Pulmonary artery endothelial cell (primary cell): ENCODE measurements at regions not wholly inside any gene's neighbourhood (a gene's known extent, or its start where the extent isn't known, plus 50 kb on each side); places are given as distances from the start of the nearest gene placed in this dataset.
"Not testable (repeated sequence)": the region's sequence is repeated elsewhere in the genome, so short reads cannot be mapped to it uniquely, and the experiment has no call there.

Experiments used
- DNase-seq: peaks from one replicate; pipeline ENCODE4 v3.0.0-alpha.2; 2011; ENCODE audit warnings: low read depth, low spot score

DNA sequence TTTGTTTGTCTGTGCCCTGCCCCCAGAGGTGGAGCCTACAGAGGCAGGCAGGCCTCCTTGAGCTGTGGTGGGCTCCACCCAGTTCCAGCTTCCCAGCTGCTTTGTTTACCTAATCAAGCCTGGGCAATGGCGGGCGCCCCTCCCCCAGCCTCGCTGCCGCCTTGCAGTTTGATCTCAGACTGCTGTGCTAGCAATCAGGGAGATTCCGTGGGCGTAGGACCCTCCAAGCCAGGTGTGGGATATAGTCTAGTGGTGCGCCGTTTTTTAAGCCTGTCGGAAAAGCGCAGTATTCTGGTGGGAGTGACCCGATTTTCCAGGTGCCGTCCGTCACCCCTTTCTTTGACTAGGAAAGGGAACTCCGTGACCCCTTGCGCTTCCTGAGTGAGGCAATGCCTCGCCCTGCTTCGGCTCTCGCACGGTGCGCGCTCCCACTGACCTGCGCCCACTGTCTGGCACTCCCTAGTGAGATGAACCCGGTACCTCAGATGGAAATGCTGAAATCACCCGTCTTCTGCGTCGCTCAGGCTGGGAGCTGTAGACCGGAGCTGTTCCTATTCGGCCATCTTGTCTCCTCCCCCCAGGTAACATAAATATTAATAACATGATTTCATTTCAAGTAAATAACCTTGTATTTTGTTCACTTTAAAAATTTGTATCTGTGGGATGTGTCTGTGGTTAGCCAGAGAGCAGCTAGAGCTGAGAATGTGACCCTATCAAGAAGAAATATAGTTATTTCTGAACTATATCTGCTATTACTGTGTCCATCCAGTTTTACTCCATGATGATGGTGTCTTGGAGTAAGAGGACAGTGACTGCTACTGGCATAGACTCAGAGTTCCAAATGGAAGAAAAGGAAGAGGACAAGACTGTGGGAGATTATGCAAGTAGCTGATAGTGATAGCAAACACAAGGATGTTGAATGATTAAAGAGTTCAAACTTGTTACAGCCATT, 305.1 kb upstream of the TCF4 start:
- DNase-seq, result not testable (repeated sequence)

DNA sequence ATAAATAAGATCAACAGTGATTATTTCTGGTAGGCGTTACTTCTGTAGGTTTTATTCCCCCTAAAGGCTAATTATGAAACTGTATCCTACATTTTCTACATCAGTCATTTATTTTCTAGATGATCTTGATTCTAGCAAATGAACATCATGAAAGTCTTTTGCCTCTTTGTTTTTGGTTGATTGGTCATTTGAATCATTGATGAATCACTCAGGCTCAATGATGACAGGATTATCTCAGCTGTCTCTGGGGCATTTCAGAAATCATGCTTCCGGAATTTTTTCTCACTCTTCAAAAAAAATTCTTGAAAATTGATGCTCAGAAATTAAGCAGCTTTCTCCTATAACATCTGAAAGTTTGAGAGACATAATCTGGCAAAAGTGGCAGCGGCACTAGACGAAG, 298.9 kb upstream of the TCF4 start:
- DNase-seq, result no peak

DNA sequence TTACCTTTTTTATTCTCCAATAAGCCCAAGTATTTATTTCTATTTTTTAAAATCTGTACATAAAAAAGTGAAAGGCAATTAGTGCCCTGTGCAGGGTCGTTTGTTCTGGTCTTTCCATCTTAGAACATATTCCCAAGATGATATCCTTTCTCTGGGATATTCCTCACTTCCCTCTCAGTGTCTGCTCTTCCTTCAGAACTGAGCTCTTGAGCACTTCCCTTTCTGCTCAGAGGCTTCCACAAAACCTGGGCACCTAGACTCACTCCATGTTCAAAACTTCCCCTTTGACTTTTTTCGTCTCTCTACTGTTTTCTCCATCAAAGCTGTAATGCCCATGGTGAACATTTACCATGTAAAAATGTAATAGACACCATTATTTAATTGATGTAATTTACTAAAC, 296.5 kb upstream of the TCF4 start:
- DNase-seq, result no peak

DNA sequence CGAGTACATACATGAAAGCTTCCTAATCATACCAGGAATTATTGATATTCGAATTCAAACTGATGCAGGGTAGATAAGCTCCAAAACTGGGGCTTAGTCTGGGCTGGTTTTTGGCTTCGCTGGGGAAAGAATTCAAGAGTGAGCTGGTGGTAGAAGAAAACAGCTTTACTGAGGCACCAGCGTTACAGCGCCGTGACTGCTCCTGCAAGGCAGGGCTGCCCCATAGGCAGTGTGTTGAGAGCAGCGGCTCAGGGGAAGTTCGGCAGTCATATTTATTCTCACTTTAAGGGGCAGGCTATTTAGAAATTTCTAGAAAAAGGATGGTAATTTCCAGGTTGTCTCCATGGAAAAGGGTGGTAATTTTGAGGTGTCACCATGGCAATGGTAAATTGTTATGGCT, 292.6 kb upstream of the TCF4 start:
- no peak for DNase-seq

DNA sequence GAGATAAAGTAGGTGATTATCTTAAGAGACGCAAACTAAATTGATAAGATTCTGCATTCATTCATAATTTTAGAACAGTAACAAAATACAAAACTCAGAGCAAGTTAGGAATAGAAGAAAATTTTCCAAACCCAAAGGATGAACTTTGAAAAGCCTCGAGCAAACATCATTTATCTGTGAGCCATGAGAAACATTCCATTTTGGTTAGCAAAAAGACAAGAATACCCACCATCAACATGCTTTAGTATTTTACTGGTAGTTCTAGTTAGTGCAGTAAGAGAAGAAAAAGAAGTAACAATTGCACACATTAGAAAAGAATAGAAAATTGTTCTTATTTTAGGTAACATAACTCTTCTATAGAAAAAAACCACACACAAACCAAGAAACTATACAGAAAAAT, 291.3 kb upstream of the TCF4 start:
- no peak for DNase-seq

DNA sequence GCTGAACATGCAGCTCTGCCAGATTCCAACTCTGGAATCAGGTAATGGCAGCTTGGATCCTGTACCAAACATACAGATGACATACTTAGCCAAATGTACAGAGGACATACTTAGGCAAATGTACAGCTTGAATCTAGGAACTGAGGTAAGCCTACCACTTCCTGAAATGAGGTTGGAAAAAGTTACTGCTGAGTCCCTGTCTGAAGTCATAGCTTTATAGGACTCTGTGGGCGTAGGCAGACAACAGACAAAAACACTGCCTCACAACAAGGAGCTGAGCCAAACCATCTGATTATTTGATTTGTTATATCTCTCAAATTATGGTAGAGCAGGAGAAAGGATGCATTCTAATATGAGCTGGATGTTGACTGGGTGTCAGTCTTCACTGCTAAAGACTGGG, 290.2 kb upstream of the TCF4 start:
- no peak for DNase-seq

DNA sequence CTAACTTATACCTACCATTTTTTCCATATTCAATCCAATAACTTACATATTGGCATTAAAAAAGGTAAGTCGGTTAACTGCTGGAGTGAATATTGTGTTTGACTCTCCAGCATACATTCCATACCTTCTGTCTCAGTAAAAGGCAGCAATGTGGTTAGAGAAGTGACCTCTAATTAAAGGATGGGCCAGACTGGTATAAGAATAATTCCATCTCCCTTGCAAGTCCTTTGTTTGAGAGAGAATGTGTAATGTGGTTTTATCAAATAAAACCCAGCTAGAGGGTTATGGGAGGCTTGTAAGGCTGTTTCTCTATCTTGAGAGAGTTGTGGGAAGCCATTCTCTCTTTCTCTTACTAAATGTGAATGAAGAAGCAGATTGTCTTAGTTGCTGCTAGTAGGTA, 289.3 kb upstream of the TCF4 start:
- DNase-seq, result no peak

DNA sequence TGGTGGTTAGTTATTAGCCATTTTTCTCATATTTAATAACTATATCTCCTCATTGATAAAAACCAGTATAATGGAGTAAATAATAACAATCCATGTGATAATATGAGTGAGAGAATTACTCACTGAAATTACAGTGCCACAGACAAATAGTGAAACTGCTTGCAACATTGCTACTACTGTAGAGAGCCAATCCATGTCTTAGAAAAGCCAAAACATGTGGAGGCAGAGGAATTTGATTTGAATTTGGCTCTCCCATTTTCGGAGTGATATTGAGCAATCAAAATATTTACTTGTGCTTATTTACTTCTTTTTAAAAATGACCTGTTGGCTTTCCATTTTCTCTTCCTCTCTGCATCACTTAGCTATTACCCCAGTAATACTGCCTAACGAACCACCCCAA, 288.3 kb upstream of the TCF4 start:
- no peak for DNase-seq

DNA sequence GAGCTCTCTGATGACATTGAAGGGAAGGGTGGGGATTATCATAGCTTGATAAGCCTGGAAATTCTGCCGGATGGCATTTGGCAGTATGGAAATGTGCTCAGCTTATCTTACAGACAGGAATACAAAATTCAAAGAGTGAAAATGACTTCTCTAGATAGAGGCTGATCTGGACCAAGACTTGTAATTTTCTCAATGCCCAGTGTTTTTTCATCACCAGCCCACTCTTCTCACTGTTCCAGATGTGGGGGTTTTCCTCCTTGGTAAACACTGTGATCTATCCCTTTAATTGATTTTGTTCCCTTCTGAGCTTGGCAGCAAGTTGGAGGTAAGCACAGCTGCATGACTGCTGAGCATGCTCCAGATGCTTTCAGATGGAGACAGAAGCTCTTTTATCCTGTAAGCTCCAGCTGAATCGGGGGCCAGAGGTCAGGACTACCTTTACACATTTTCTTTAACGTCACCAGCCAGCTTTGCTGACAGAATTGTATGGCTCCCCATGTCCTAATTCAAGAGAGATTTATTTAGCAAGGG, 287.4 kb upstream of the TCF4 start:
- no peak for DNase-seq

DNA sequence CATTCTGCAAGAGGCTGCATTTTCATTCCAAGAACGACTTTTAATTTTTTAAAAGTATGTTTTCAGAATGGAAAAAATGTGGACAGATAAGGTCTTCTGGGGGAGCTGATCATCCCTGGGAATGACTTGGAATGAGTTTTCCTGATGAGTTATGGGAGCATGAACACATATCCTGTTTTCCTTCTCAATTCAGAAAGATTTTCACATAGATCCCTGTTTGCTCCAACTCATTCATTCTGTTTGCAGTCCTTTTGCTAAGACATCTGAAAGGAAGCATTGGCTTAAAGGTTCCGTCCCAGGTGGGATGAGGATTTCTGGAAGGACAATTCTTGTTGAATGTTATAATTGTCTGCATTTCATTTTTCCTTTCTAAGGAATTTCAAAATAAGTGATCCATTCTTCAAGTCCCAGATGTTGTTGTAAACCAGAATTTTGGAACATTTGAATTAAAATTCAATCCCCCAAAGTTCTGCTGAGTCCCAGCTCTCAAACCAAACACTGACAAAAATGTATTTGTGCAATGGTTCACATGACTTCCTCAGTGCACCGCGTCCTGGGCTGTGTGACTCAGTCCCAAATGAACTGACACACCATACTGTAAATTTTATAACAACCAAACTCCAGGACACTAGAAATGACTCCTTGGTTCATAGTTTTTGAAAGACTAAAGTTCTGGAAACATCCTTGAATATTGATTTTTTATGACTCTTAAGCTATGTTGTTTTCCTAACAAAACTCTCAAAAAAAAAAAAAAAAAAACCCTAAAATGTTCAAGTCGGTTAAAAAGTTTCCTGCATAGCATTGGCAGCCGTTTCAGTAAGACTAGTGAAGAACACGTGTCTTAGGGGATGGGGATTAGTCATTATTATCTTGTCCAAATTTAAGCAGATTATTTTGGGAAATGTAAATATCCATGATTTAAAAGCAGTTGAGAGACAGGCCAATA, 281.8 kb upstream of the TCF4 start:
- DNase-seq, result no peak

DNA sequence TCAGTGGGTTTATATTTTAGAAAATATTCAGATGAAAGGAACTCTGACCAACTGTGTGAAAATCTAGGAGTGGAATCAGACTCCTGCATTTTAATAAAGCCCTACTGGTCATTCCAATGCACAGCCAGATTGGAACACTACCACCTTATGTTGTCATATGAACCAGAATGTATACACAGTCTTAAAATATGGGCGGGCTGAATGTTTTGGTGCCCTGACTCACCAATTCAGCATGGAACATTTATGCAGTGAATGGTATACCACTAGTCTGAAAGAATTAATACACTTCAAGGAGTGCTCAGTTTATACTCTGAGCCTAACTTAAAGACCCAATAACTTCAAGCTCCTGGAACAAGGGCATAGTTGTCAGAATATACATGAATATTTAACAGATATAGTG, 280.9 kb upstream of the TCF4 start:
- DNase-seq, result no peak

DNA sequence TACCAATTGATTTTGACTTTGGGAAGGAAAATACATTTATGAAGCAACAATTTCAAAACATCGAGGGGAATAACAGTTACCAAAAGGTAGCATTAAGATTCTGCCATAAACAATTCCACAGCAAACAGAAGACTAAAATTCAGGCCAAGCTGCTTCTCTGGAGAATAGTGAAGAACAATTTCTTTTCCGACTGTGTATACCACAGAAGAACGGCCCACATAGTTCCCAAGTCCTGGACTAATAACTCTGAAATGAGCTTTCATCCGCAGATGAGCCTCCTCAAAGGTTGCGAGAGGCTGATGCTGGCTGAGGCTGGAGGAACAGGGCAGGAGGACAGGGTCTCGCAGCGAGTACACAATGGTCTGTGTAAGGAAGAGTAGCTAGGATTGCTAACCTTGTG, 278.9 kb upstream of the TCF4 start:
- DNase-seq, result no peak

DNA sequence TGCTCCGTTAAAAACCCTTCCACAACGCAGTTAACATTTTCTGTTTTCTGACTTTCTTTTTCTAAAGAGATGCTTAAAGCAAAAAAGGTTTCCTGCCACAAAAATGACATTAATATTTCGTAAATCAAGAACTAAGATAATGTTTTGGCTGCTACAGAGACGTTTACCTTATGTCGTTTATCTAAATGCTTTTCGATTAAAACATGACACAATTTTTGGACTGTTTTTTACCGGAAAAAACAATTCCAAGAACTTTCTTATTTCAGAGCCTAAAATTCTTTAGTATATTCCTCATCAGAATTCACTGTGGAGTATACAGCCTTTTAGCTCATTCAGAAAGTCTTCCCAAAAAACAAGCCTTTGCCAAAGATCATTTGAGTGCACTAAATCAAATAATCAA, 278.0 kb upstream of the TCF4 start:
- DNase-seq, result no peak

DNA sequence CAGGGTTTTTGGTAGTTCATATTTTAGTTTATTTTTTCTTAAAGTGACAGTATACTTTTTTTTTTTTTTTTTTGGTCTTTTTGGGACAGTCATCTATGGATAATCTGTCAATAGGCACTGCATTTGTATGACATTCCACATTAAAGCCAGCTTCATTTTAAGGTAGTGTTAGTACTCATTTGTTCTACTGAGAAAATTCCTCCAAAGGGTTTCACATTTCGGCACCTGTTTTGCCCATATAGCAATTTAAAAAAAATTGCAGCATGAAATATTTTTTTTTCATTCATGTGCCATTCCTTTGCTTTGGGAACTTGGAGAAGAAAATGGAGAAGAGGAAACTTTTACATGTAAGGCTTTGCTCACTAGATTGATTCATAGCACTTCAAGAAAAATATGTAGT, 276.3 kb upstream of the TCF4 start:
- DNase-seq, result no peak

DNA sequence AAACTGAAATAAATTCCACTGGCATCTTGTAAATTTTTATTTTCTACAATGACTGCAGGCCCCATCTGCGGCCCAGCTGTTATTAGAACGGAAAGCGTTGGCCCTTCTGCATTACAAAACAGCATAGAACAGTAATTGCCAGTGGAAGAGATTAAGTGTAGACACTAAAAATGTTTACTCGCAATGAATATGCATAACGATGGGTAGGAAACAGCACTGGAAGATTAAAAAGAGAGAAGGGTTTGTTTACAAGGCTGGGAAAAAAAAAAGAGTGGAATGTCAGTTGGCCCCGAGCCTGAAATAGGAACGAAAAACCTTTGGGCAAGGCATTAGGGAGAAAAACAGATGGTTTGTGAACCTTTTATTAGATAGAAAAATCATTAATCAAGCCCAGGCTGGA, 275.9 kb upstream of the TCF4 start:
- DNase-seq, result no peak

DNA sequence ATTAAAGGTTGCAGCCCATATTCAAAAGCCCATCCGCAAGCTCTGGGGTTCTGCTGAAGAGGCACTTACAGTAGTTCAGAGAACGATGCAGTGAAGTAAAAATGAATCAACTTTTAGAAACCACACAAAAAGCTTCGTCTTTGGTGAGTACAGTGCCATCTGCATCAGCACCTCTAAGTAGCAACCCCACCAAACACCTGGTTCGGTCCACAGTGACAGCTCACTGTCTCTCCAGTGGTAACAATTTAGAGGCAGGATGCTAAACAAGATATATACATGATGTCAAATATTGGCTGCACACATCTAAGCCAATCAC, 275.4 kb upstream of the TCF4 start:
- no peak for DNase-seq

DNA sequence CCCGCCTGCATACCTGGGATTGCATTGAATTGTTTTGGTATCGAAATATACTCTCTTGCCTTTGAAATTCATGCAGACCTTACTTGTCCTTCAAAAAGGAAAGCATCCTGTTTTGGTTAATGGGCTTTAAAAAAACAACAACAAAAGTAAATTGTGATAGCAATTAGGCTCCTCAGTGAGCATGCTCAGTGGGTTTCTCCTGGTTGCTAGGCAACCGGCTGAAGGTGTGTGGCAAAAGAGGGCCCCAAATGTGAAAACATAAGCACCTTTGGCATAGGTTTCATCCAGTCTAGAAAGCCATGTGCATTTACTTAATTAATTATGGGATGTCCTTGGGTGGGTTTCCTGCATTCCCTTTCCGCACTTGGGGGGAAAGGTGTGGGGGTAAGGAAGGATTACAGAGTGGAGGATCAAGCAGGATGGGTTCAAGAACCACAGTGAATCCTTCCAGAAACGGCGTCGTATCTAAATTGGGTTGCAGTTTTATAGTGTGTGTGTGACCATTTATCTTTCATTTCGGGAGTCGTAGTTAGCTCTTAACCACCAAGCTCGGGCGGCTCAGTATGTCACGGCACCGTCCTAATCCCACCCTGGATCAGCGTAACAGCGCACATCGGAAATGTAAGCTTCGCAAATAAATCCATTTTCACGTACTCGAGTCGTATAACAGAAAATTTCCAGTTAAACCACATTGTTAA, 274.9 kb upstream of the TCF4 start:
- no peak for DNase-seq

DNA sequence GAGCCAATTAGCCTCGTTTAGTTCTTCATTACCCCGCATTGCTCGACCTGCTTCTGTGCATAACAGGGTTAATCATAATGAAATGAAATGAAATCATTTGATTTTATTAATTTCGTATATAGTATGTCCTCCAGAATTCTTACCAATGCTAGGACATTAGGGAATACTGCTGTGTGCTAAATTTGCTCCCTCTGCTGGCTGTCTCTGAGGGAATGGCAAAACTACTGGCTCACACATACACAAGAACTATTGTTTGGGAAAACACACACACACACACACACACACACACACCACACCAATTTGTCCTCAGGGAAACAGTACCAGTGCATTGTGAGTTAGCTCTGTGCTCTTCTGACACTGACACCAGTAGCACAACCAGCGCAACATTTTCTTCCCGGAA, 273.3 kb upstream of the TCF4 start:
- peak; percentile 20 for DNase-seq

DNA sequence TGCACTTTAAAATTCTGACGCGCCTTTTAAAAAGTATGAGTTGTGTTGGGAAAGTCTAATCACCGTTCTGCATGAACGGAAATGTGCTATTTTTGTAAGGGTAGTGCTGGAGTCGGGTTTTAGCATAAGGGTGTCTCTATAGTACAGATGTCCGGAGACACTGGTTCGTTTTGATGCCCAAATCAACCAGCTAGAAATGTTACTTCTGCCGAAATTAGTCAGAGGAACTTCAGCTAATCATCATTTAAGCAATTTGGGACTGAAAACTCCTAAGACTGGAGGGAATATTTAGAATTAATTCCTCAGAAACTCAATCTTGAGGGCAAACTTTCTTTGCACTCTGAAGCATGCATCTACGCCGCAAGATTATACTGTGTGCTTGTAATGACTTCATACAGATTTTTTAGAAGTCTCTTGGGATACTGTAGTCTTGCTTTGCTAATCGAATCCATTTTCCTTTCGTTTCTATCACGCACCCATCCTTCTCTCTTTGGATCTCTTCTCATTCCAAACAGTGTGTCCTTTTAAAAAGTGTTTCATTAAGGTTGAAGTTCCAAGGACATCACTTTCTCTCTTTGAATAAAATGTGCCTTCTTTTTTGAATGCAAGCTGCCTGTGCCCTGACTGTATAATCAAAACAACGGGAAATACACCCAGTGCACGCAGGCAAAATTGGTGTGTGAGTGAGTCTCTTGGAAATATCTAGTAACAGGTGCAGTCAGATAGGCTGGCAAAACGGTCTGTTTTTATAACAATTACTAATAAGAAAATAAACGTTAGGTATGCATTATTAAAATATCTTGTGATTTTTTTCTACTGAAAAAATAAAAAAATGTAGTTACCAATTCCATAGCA, 270.9 kb upstream of the TCF4 start:
- DNase-seq, result no peak

DNA sequence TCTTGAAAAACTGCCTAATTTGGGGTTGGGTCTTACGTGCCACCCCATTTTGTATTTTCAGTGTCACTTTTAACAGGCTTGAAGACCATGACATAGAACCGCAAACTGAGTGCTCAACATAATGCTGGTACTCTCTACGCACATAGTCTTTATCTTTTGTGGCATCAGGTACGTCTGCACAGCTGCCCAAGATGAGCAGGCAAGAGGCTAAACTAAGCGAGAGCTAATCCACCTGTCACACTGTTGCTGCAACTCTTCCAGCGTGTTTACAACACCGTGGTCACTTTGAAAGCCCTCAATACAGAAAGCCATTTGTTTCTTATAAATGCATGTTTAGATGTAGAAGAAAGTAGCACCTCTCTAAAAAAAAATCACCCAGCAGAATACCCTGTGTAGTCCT, 270.0 kb upstream of the TCF4 start:
- no peak for DNase-seq

DNA sequence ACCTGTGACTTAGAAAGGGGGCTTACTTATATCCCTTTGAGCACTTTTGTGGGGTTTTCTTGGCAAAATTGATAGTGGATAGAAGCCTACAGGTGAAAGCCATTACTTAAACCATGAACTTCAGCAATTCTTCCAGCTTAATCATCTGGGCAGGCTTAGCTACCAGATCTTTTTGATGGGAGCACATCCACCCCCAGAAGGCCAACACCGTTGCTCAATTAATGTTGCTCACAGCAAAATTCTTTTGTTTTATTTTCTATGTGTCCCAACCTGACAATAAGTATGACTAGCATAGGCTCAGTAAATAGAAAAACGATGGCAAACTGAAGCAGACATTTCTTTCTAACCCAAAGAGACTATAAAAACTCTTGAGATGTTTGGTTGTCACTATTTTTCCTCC, 269.4 kb upstream of the TCF4 start:
- no peak for DNase-seq
